Trophoblast cell (in vitro differentiated cells and primary cell): ENCODE measurements at regions not wholly inside any gene's neighbourhood (a gene's known extent, or its start where the extent isn't known, plus 50 kb on each side); places are given as distances from the start of the nearest gene placed in this dataset.

Source experiments
- DNase-seq, 2 donors: peaks; one replicate each; pipeline ENCODE4 v3.0.0-alpha.2; 2016
- H2AFZ ChIP-seq: 2 replicates; pipeline ENCODE4 v1.6.1; 2013; ENCODE audit warnings: low read length, moderate library complexity, mild to moderate bottlenecking; ENCODE audit not compliant: insufficient read depth, poor library complexity
- H2AK5ac ChIP-seq: 2 replicates; pipeline ENCODE4 v1.6.1; 2013; ENCODE audit warnings: mild to moderate bottlenecking, low read length
- H2BK120ac ChIP-seq: 2 replicates; pipeline ENCODE4 v1.6.1; 2013; ENCODE audit warnings: low read length, mild to moderate bottlenecking, moderate library complexity; ENCODE audit not compliant: insufficient read depth, poor library complexity
- H2BK12ac ChIP-seq: 2 replicates; pipeline ENCODE4 v1.6.1; 2013; ENCODE audit warnings: mild to moderate bottlenecking, low read length, moderate library complexity
- H2BK5ac ChIP-seq: 2 replicates; pipeline ENCODE4 v1.6.1; 2013; ENCODE audit warnings: low read length, low read depth, moderate library complexity, mild to moderate bottlenecking; ENCODE audit not compliant: poor library complexity
- H3K14ac ChIP-seq: 2 replicates; pipeline ENCODE4 v1.6.1; 2013; ENCODE audit warnings: mild to moderate bottlenecking, low read length
- H3K18ac ChIP-seq: 2 replicates; pipeline ENCODE4 v1.6.1; 2013; ENCODE audit warnings: mild to moderate bottlenecking, low read length
- H3K23ac ChIP-seq: 2 replicates; pipeline ENCODE4 v1.6.1; 2013; ENCODE audit warnings: low read length
- H3K27ac ChIP-seq: 2 replicates; pipeline ENCODE4 v1.5.1; 2013; ENCODE audit warnings: low read depth, mild to moderate bottlenecking, inconsistent platforms, low read length, moderate library complexity
- H3K27me3 ChIP-seq: 2 replicates; pipeline ENCODE4 v1.6.1; 2013; ENCODE audit warnings: inconsistent platforms, mild to moderate bottlenecking, low read length, moderate library complexity; ENCODE audit not compliant: insufficient read depth
- H3K36me3 ChIP-seq, 2 experiments: 1 replicate in 1 of 2; 2 replicates in 1 of 2; pipeline ENCODE4 v1.6.1; 2013; ENCODE audit warnings: low read length in 2 of 2, mild to moderate bottlenecking in 2 of 2, moderate library complexity in 1 of 2; ENCODE audit not compliant: insufficient read depth in 2 of 2, control insufficient read depth in 1 of 2
- H3K4ac ChIP-seq: 2 replicates; pipeline ENCODE4 v1.6.1; 2013; ENCODE audit warnings: low read depth, mild to moderate bottlenecking, low read length, moderate library complexity
- H3K4me1 ChIP-seq, 2 experiments: 1 replicate in 1 of 2; 2 replicates in 1 of 2; pipeline ENCODE4 v1.6.1; 2013; ENCODE audit warnings: low read length in 2 of 2, mild to moderate bottlenecking in 2 of 2, moderate library complexity in 1 of 2; ENCODE audit not compliant: insufficient read depth in 2 of 2, control insufficient read depth in 1 of 2
- H3K4me2 ChIP-seq: 2 replicates; pipeline ENCODE4 v1.6.1; 2013; ENCODE audit warnings: inconsistent platforms, mild to moderate bottlenecking, low read length, moderate library complexity
- H3K4me3 ChIP-seq: 2 replicates; pipeline ENCODE4 v1.5.1; 2013; ENCODE audit warnings: mild to moderate bottlenecking, low read depth, low read length, inconsistent platforms
- H3K79me1 ChIP-seq: one replicate; pipeline ENCODE4 v1.6.1; 2013; ENCODE audit warnings: low read length
- H3K79me2 ChIP-seq: 2 replicates; pipeline ENCODE4 v1.6.1; 2013; ENCODE audit warnings: low read length, mild to moderate bottlenecking; ENCODE audit not compliant: control insufficient read depth, insufficient read depth, poor library complexity
- H3K9ac ChIP-seq: 2 replicates; pipeline ENCODE4 v1.6.1; 2013; ENCODE audit warnings: mild to moderate bottlenecking, low read length
- H3K9me3 ChIP-seq: 2 replicates; pipeline ENCODE4 v1.6.1; 2013; ENCODE audit warnings: low read depth, mild to moderate bottlenecking, control low read depth, inconsistent platforms, low read length; ENCODE audit not compliant: insufficient read depth
- H4K12ac ChIP-seq: 2 replicates; pipeline ENCODE4 v1.6.1; 2013; ENCODE audit warnings: low read depth, mild to moderate bottlenecking, low read length, moderate library complexity
- H4K8ac ChIP-seq: 2 replicates; pipeline ENCODE4 v1.6.1; 2013; ENCODE audit warnings: low read depth, mild to moderate bottlenecking, low read length, moderate library complexity
- H4K91ac ChIP-seq: one replicate; pipeline ENCODE4 v1.6.1; 2013; ENCODE audit warnings: low read depth, mild to moderate bottlenecking, low read length, moderate library complexity
- WGBS: extraction: QIAGEN DNeasy Blood & Tissue Kit; methylation state at CpG from one replicate; pipeline ENCODE4 v1.1.7; 2013; ENCODE audit warnings: missing lambda C conversion rate; ENCODE audit not compliant: insufficient read length, insufficient coverage; ENCODE audit errors: extremely low coverage; 5-methylcytosine and 5-hydroxymethylcytosine counted together

- Histone ChIP-seq H3K4ac (no peak overlapping the region), H3K36me3 (no peaks in the 10 kb centered on the region), H3K4me1 (no peaks in the 10 kb centered on the region), H3K27ac (no peak overlapping the region), H3K14ac (no peak overlapping the region), H2BK12ac (no peak overlapping the region), H3K9ac (no peak overlapping the region), H2AFZ (no peak overlapping the region), H3K4me2 (no peak overlapping the region), H3K27me3 (no peaks in the 10 kb centered on the region), H2BK5ac (no peak overlapping the region), H4K91ac (no peak overlapping the region), H3K23ac (no peak overlapping the region), H3K79me2 (no peaks in the 10 kb centered on the region), H4K8ac (no peak overlapping the region), H2AK5ac (no peak overlapping the region), H3K79me1 (no peaks in the 10 kb centered on the region), H2BK120ac (no peak overlapping the region), H3K9me3 (peaks cover 2% of the 10 kb centered on the region), H4K12ac (no peak overlapping the region), H3K18ac (no peak overlapping the region), H3K4me3 (no peak overlapping the region)
- no peak for DNase-seq
- no CpG with 5 or more reads among the region's 6 CpGs for WGBS
Measured at GRCh38 chr1:37094302-37094701, 60.0 kb upstream of the GRIK3 start.

DNA sequence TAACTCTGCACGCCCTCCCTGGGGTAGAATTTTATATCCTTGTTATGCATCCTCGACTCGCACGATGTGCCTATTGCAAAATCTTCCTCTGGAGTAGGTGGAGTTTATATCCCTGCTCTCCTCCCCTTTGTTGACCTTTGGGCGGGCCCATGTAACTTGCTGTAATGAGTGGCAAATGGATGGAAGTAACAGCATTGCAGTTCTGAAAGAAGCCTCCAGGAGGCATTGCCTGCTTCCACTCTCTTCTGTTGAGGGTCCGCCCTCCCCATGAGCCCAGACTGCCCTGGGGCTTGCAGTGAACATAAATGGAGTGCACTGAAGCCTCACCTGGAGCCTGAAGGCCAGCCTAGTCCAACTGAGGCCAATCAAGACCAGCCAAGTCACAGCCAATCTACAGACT, 62.2 kb upstream of the GRIK3 start:
- no CpG with 5 or more reads among the region's 6 CpGs for WGBS
- no peak overlapping the region for H4K91ac ChIP-seq
- H3K27ac ChIP-seq: no peak overlapping the region

DNA sequence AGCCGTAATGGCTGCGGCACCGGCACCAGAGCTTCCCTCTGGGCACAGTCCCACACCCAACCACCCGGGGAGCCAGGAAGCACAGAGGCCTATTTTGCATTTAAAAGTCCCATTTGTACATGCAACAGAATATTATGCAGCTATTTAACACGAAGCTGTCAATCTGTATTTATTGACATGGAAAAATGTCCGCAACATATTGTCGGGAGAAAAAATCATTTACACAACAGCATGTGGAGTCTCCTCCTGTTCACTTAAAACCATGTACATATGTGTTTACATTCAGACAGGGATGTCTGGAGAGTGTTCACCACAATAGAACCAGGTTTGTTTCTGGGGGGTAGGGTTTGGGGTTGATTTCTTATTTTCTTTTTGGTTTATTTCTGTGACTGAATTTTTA, 63.4 kb upstream of the GRIK3 start:
- Histone ChIP-seq H4K8ac (no peak overlapping the region), H3K4me1 (no peaks in the 10 kb centered on the region), H3K4me2 (no peak overlapping the region), H2BK120ac (no peak overlapping the region), H3K9me3 (peaks cover 2% of the 10 kb centered on the region), H2BK5ac (no peak overlapping the region), H3K14ac (no peak overlapping the region), H3K23ac (no peak overlapping the region), H3K36me3 (no peaks in the 10 kb centered on the region), H3K79me2 (no peaks in the 10 kb centered on the region), H3K27ac (no peak overlapping the region), H2AFZ (no peak overlapping the region), H3K4me3 (no peak overlapping the region), H3K79me1 (no peaks in the 10 kb centered on the region), H3K18ac (no peak overlapping the region), H2AK5ac (no peak overlapping the region), H3K9ac (no peak overlapping the region), H3K4ac (no peak overlapping the region), H2BK12ac (no peak overlapping the region), H3K27me3 (no peaks in the 10 kb centered on the region), H4K12ac (no peak overlapping the region), H4K91ac (no peak overlapping the region)
- no CpG with 5 or more reads among the region's 7 CpGs for WGBS
- no peak for DNase-seq

More for the DNA sequence above, 62.2 kb upstream of the GRIK3 start:
- no peaks in the 10 kb centered on the region for H3K4me1 ChIP-seq
- no peak overlapping the region for H3K4me3 ChIP-seq
- H3K79me1 ChIP-seq: no peaks in the 10 kb centered on the region
- peaks cover 2% of the 10 kb centered on the region for H3K9me3 ChIP-seq
- no peak overlapping the region for H2BK5ac ChIP-seq
- DNase-seq: peak in 1 of 2 donors; percentile 6
- H3K23ac ChIP-seq: no peak overlapping the region
- H3K18ac ChIP-seq: no peak overlapping the region
- no peak overlapping the region for H4K12ac ChIP-seq
- H3K36me3 ChIP-seq: no peaks in the 10 kb centered on the region
- no peak overlapping the region for H2AFZ ChIP-seq
- no peak overlapping the region for H3K14ac ChIP-seq
- H3K9ac ChIP-seq: no peak overlapping the region
- no peak overlapping the region for H2BK120ac ChIP-seq
- no peak overlapping the region for H3K4me2 ChIP-seq
- no peak overlapping the region for H3K4ac ChIP-seq
- no peaks in the 10 kb centered on the region for H3K79me2 ChIP-seq
- no peak overlapping the region for H2BK12ac ChIP-seq
- no peak overlapping the region for H4K8ac ChIP-seq
- H2AK5ac ChIP-seq: no peak overlapping the region
- H3K27me3 ChIP-seq: no peaks in the 10 kb centered on the region

DNA sequence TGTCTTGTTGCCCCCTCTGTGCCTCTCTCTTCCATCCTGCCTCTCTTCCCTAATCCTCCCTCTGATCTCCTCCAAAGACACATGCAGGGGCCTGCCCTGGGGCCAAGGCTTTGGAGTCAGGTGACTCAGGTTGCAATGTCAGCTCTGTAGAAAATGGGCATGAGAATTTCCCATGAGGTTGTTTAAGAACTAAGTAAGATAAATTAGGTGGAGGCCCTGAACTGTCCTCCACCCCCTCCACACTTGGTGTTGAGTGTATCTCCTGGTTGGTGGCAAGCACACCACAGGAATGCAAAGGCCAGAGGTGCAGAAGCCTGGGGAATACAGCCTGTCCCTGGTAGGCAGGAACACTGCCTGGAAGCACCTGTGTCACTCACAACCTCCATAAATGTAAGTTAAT, 63.9 kb upstream of the GRIK3 start:
- Histone ChIP-seq H3K18ac (no peak overlapping the region), H3K79me2 (no peaks in the 10 kb centered on the region)

More for the DNA sequence above, 63.9 kb upstream of the GRIK3 start:
- Histone ChIP-seq H3K23ac (no peak overlapping the region), H3K4me3 (no peak overlapping the region), H3K9me3 (peaks cover 2% of the 10 kb centered on the region), H2AFZ (no peak overlapping the region), H3K9ac (no peak overlapping the region), H3K14ac (no peak overlapping the region), H3K4ac (no peak overlapping the region), H3K27ac (no peak overlapping the region), H3K4me1 (no peaks in the 10 kb centered on the region), H2BK5ac (no peak overlapping the region), H2BK120ac (no peak overlapping the region), H3K79me1 (no peaks in the 10 kb centered on the region), H2BK12ac (no peak overlapping the region), H4K8ac (no peak overlapping the region), H2AK5ac (no peak overlapping the region), H4K91ac (no peak overlapping the region), H3K4me2 (no peak overlapping the region), H3K36me3 (no peaks in the 10 kb centered on the region), H4K12ac (no peak overlapping the region), H3K27me3 (no peaks in the 10 kb centered on the region)
- DNase-seq: no peak
